ENCODE measurements at regions not wholly inside any gene's neighbourhood (a gene's known extent, or its start where the extent isn't known, plus 50 kb on each side); places are given as distances from the start of the nearest gene placed in this dataset.

GRCh38 chr1:57578680-57579079, 154.8 kb upstream of the DAB1 start:
- no peak overlapping the region for H2AFZ ChIP-seq (ENCODE audit: control insufficient read depth, low read depth, low read length)
- ChIA-PET CTCF (no interaction called here), SMC1A (ENCODE audit: uncharacterized antibody, unreplicated experiment) (interaction anchor here (0.5 kb wide), 1 partner anchor 53 kb away, joined by 3 read pairs; no protein-coding TSS in a partner anchor), RAD21 (ENCODE audit: unreplicated experiment) (no interaction called here), POLR2A (no interaction called here)
- H3K4me3 ChIP-seq, result no peak overlapping the region
- intact Hi-C loops (cut with micrococcal nuclease; ENCODE audit: unreplicated experiment) (no loop called here), in situ Hi-C loops (cut with MboI) (no loop called here)
- H3K9ac ChIP-seq (ENCODE audit: control insufficient read depth, insufficient read depth, low read length), result no peak overlapping the region
- H3K9me3 ChIP-seq (replicated peaks; ENCODE audit: control insufficient read depth, insufficient read depth, low read length), result no peaks in the 10 kb centered on the region
- FAIRE-seq (no peak), DNase-seq (ENCODE audit: low read depth, low spot score) (no peak), ATAC-seq (no peak)
- H4K20me1 ChIP-seq (ENCODE audit: control insufficient read depth, insufficient read depth), result no peaks in the 10 kb centered on the region
- no peaks in the 10 kb centered on the region for H3K36me3 ChIP-seq (ENCODE audit: control insufficient read depth in 2 of 2, insufficient read depth in 2 of 2, low read length in 1 of 2)
- BruUV-seq (replicated peaks), result no TSS peak
- H3K27me3 ChIP-seq (replicated peaks in 1 of 2; ENCODE audit: control insufficient read depth in 2 of 2, insufficient read depth in 2 of 2, low read length in 1 of 2), result no peaks in the 10 kb centered on the region
- H3K4me1 ChIP-seq (ENCODE audit: control insufficient read depth, insufficient read depth, low read length), result no peaks in the 10 kb centered on the region
- no peak overlapping the region for H3K4me2 ChIP-seq (ENCODE audit: control insufficient read depth, insufficient read depth)
- H3K79me2 ChIP-seq (ENCODE audit: control insufficient read depth, insufficient read depth, low read length), result no peaks in the 10 kb centered on the region
- H3K27ac ChIP-seq (ENCODE audit: control insufficient read depth, insufficient read depth), result no peak overlapping the region
- TF ChIP-seq ZNF592 (IDR thresholded peaks at IDR 0.05) (no peak), TCF7 (IDR thresholded peaks at IDR 0.05; ENCODE audit: borderline replicate concordance) (no peak), E4F1 (IDR thresholded peaks at IDR 0.05; ENCODE audit: borderline replicate concordance, partially characterized antibody) (no peak), BCL3 (IDR thresholded peaks at IDR 0.05; ENCODE audit: borderline replicate concordance, insufficient read depth, low read depth, low read length, poor library complexity, severe bottlenecking) (no peak), REST (IDR thresholded peaks at IDR 0.05; ENCODE audit: low read depth, low read length) (no peak), NR2C1 (IDR thresholded peaks at IDR 0.05) (no peak), JUND (IDR thresholded peaks at IDR 0.05; ENCODE audit: low read depth, low read length) (no peak), ZBTB11 (CRISPR knock-in tag; IDR thresholded peaks at IDR 0.05) (no peak), WRNIP1 (IDR thresholded peaks at IDR 0.05; ENCODE audit: borderline replicate concordance, low read depth, low read length) (no peak)

All from GM12878 (cell line).